ENCODE measurements at regions not wholly inside any gene's neighbourhood (a gene's known extent, or its start where the extent isn't known, plus 50 kb on each side); places are given as distances from the start of the nearest gene placed in this dataset.

- DNase-seq = no peak
These were observed 358.5 kb upstream of the RGMB start for GRCh38 chr5:98414938-98415337.

GRCh38 chr5:98415663-98416062, 357.8 kb upstream of the RGMB start:
- no peak for DNase-seq

- DNase-seq = no peak
These were observed 356.9 kb upstream of the RGMB start for GRCh38 chr5:98416541-98416940.

GRCh38 chr5:98419825-98420224, 353.6 kb upstream of the RGMB start:
- no peak for DNase-seq

GRCh38 chr5:98424681-98425450, 348.6 kb upstream of the RGMB start:
- no peak for DNase-seq

GRCh38 chr5:98425640-98426039, 347.8 kb upstream of the RGMB start:
- no peak for DNase-seq

- DNase-seq = no peak
These were observed 344.7 kb upstream of the RGMB start for GRCh38 chr5:98428806-98429205.

- DNase-seq = no peak
These were observed 341.1 kb upstream of the RGMB start for GRCh38 chr5:98432378-98432777.

GRCh38 chr5:98433022-98433421, 340.4 kb upstream of the RGMB start:
- no peak for DNase-seq

GRCh38 chr5:98433673-98434072, 339.8 kb upstream of the RGMB start:
- no peak for DNase-seq

- no peak for DNase-seq
These were observed 336.8 kb upstream of the RGMB start for GRCh38 chr5:98436667-98437066.

GRCh38 chr5:98442448-98442847, 331.0 kb upstream of the RGMB start:
- no peak for DNase-seq

GRCh38 chr5:98443881-98444280, 329.6 kb upstream of the RGMB start:
- DNase-seq = no peak

GRCh38 chr5:98453296-98453695, 320.2 kb upstream of the RGMB start:
- DNase-seq = no peak

- no peak for DNase-seq
These were observed 319.1 kb upstream of the RGMB start for GRCh38 chr5:98454407-98454806.

GRCh38 chr5:98454904-98455303, 318.6 kb upstream of the RGMB start:
- peak; percentile 9 to 10 for DNase-seq

- no peak for DNase-seq
These were observed 317.8 kb upstream of the RGMB start for GRCh38 chr5:98455665-98456064.

- DNase-seq = no peak
These were observed 315.5 kb upstream of the RGMB start for GRCh38 chr5:98458004-98458403.

- no peak for DNase-seq
These were observed 314.7 kb upstream of the RGMB start for GRCh38 chr5:98458726-98459125.

GRCh38 chr5:98460536-98460935, 312.9 kb upstream of the RGMB start:
- DNase-seq = no peak

- no peak for DNase-seq
These were observed 312.0 kb upstream of the RGMB start for GRCh38 chr5:98461485-98461884.

GRCh38 chr5:98463222-98463621, 310.2 kb upstream of the RGMB start:
- no peak for DNase-seq

- no peak for DNase-seq
These were observed 309.8 kb upstream of the RGMB start for GRCh38 chr5:98463676-98464075.

- DNase-seq = no peak
These were observed 308.6 kb upstream of the RGMB start for GRCh38 chr5:98464737-98465330.
